ENCODE measurements at regions not wholly inside any gene's neighbourhood (a gene's known extent, or its start where the extent isn't known, plus 50 kb on each side); places are given as distances from the start of the nearest gene placed in this dataset.

- TF ChIP-seq CTCF (IDR thresholded peaks at IDR 0.05; ENCODE audit: poor library complexity, severe bottlenecking): no peak
- TF ChIP-seq RAD21 (conservative IDR thresholded peaks at IDR 0.05): no peak
- TF ChIP-seq TAF1 (IDR thresholded peaks at IDR 0.05; ENCODE audit: low read depth): no peak
- no peak for TF ChIP-seq SMC3 (conservative IDR thresholded peaks at IDR 0.05; ENCODE audit: poor library complexity)
- TF ChIP-seq EP300 (conservative IDR thresholded peaks at IDR 0.05; ENCODE audit: poor library complexity, severe bottlenecking): no peak
Observed at GRCh38 chr6:155604991-155605390, 149.4 kb upstream of the NOX3 start.

Measured in neural cell (in vitro differentiated cells).